GM19395 (cell line): ENCODE measurements at regions not wholly inside any gene's neighbourhood (a gene's known extent, or its start where the extent isn't known, plus 50 kb on each side); places are given as distances from the start of the nearest gene placed in this dataset.
"Not testable (repeated sequence)": the region's sequence is repeated elsewhere in the genome, so short reads cannot be mapped to it uniquely, and the experiment has no call there.

Experiments
- ATAC-seq: cut with Tn5 transposase; IDR thresholded peaks from one replicate; pipeline ENCODE4 v1.9.1; 2021; ENCODE audit warnings: mild to moderate bottlenecking, moderate library complexity; ENCODE audit not compliant: unreplicated experiment

- ATAC-seq = no peak
Observed at GRCh38 chr2:59177748-59178147, 936.6 kb upstream of the FANCL start.

GRCh38 chr2:59176737-59177136 is 935.6 kb upstream of the FANCL start:
- no peak for ATAC-seq

- ATAC-seq = no peak
Observed at GRCh38 chr2:59174536-59175243, 933.6 kb upstream of the FANCL start.

GRCh38 chr2:59173325-59173724 is 932.2 kb upstream of the FANCL start:
- no peak for ATAC-seq

- ATAC-seq = no peak
Observed at GRCh38 chr2:59171019-59171418, 929.9 kb upstream of the FANCL start.

GRCh38 chr2:59168766-59169165 is 927.6 kb upstream of the FANCL start:
- ATAC-seq = no peak

- no peak for ATAC-seq
Observed at GRCh38 chr2:59167514-59167913, 926.4 kb upstream of the FANCL start.

DNA sequence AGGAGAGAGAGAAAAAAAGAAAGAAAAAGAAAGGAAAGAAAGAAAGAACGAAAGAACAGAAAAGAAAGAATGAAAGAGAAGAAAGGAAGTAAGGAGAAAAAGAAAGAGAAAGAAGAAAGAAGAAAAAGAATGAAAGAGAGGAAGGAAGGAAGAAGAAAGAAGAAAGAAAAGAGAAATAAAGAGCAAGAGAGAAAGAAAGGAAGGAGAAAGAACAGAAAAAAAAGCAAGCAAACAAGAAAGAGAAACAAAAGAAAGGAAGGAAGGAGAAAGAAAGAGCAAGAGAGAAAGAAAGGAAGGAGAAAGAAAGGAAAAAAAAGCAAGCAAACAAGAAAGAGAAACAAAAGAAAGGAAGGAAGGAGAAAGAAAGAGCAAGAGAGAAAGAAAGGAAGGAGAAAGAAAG is 916.8 kb upstream of the FANCL start:
- ATAC-seq = not testable (repeated sequence)

GRCh38 chr2:59151805-59152204 is 910.7 kb upstream of the FANCL start:
- ATAC-seq = no peak

DNA sequence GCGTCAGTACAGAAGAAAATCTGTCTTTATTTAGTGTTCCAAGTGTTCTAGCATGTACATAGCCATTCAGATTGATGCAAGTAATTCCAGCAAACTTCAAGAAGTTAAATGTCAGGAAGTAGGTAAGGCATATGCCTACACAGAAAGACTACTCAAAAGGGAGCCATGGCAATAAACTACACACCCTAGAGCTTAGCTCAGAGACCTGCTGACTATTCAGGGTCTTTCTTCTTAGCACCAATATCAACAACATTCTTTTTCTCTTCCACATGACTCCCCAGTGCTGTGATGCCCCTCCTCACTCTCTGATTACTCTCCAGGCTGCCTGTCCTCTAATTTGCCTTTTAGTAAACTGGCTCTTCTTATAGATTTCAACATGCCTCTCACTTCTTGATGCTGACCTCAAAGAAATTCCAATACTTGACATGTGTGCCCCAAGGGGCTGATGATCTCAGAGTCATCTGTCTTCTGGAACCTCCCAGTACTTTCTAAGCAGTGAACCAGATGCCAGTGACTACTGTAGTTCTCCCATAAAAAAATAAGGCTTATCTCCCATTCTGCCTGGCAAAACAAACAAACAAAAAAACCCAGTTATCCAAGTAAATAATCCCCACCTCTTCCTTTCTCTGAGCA is 909.2 kb upstream of the FANCL start:
- no peak for ATAC-seq

DNA sequence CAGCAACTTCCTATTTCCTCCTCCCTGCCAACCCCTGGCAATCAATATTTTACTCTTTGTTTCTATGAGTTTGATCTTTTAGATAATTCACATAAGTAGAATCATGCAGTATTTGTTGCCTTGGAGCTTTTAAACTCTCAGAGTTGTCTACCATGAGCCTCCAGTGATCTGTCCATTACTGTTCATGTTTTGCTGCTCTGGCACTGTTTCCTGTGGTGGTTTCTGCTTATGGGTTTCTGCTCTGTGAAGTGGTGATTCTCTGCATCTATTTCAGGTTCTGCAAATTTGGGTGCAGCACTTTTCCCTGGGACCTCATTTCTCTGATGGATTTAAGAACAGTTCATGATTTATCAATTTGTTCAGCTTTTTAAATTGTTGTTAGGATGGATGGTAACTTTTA is 908.1 kb upstream of the FANCL start:
- ATAC-seq = no peak

DNA sequence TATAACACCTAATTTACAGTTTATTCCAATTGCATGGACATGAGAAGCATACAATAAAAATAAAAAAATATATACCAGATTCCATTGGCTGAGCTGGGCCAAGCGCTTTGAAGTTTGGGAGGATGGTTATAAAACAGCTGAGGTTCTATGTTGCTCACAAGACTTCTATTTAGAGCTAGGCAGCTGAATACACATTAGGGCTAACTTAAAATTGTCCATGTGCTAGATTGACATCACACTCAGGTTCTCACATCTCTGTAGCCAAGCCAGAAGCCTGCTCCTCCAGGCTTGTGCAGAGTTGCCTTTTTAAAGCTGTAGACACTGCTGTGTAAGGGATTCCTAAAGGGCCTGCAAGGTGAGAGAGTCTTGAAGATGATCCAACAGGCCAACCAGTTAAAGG is 871.1 kb upstream of the FANCL start:
- ATAC-seq = no peak

DNA sequence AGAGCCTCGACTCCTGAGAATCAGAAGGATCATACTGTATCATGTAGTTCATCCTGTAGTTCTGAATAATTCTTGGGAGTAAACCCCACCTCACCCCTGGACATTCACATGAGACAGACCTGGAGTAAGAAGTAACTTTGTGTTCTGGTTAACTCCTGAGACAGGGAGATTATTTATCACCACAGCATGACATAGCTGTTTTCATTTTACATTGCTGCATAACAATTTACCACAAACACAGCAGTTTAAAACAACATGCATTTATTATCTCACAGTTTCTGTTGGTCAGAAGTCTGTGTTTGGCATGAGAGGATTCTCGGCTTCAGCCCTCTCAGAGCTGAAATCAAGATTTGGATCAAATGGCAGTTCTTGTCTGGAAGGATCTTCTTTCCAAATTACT is 855.8 kb upstream of the FANCL start:
- no peak for ATAC-seq

- no peak for ATAC-seq
Observed at GRCh38 chr2:59093571-59093970, 852.4 kb upstream of the FANCL start.

GRCh38 chr2:59084326-59084725 is 843.2 kb upstream of the FANCL start:
- ATAC-seq = no peak

GRCh38 chr2:59083075-59083828 is 842.1 kb upstream of the FANCL start:
- ATAC-seq = no peak

DNA sequence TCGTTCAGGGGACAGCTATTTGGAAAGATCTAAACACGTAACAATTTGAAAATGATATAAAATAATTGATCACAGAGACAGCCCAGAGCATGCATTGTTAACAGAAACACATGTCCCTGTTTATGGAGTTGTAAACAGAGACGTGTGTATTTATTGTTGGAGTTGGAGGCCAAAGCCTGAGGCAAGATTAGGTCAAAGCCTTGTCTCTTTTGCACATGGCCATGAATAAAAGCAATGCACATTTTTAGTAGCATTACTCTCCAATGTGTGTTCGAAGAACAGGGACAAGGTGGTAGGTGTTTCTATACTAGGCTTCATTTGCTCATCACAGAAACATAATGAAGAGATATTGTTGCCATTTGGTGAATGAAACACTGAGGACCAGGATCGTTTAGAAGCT is 841.5 kb upstream of the FANCL start:
- ATAC-seq = no peak

DNA sequence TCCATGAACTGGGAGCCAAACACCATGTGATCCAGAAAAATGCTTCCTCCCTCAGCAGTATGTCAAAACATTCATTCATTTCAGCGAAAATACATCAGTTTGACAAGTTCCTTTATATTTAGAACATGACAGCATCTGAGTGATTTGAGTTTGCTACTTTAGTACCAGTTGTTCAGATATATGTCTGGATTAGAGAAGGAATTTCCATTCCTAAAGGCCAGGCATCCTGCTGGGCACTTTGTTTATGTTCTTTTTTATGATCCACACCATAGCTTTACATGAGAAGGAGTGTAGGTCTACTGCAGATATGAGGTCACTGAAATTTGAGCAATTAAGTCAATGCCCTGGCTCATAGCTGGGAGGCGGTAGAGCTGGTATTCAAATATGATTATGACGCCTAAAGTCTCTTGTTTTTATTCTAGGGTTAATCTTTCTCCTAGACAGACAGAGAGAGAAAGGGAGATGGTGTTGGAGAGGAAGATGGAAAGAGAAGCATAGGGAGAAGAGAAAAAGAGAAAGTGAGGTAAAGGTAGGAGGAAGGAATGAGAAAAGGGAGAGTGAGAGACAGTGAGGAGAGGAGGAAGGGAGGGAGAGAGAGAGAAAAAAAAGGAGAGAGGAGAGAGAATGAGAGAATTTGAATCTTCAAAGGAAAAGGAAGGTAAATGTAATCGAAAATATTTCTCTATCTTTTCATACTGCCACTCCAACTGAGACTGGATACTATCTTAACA is 839.5 kb upstream of the FANCL start:
- no peak for ATAC-seq

DNA sequence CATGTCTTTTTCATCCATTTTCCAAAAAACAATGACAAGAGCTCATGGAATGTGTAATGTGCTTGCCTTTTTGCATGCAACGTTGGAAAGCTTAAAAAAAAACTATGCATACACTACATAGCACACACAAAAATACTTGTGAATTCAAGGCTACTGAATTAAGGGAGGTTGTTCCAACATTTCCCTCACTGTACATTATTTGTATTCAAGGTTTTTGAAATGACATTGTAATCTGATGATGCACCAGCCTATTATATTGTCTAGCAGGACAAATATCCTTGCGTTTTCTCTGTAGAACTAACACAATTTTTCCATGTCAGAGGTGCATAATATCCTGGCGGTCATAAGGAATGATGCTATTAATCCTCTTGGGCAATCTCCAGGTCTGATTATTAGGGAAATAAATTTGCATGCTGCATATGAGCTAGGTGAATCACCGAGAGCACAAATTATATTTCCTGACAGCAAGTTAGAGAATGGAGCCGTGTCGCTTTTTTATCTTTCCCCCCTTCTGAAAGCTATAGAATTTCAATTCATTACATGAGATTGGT is 836.9 kb upstream of the FANCL start:
- no peak for ATAC-seq

DNA sequence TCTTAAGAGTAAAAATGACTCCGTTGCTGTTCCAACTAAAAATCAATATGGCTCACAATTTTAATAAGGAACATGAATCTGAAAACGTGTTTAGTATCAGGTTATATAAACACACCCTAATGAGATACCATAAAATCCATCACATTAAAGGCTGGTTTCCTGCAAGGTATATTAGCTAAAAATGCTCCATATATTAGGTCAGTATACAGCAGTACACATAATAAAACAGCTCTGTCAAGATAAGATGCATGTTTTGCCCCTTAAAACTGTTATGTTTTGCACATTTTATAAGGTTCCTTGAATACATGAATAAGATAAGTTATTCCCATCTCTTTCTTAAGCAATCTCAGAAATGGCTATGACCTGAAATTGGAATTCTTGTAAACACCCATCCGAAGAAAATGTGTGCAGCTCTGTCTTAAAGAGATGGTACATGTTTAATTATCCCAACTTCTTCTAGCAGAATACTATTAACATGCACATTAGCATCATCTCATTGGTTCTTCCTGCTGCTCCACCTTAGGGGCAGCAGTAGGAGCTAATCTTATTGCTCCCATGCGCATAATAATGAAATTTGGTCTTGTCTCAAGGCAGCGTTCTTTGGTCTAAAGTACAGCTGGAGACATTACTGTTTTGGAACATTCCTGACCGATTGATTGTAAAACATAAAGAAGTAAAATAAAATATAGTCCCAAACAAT is 836.1 kb upstream of the FANCL start:
- ATAC-seq = no peak
